Panc1 (cell line): ENCODE measurements at regions not wholly inside any gene's neighbourhood (a gene's known extent, or its start where the extent isn't known, plus 50 kb on each side); places are given as distances from the start of the nearest gene placed in this dataset.

Source experiments
- ATAC-seq: fragments of 200-7000 bp; cut with Tn5 transposase; 2 replicates; pipeline ENCODE4 v1.9.1; 2020; ENCODE audit warnings: mild to moderate bottlenecking, moderate library complexity
- BruUV-seq: library from RNA; stranded (reverse); fragments of 400-500 nt; replicated peaks from 2 replicates; lab custom pipeline; 2021; lab: Mats Ljungman, UMichigan
- CTCF ChIA-PET: fragments of 300-600 bp; sonication (Branson Sonifier 250); formaldehyde crosslinking; loops from one replicate; lab custom pipeline; 2022; ENCODE audit warnings: antibody characterized with exemption; lab: Charles Lee
- POLR2A ChIA-PET: fragments of 300-600 bp; sonication (Branson Sonifier 250); formaldehyde crosslinking; loops from one replicate; lab custom pipeline; 2022; ENCODE audit warnings: antibody characterized with exemption; lab: Charles Lee
- DNase-seq: peaks from one replicate; pipeline ENCODE4 v3.0.0-alpha.2; 2010; ENCODE audit warnings: low read depth, low spot score
- H3K27ac ChIP-seq: 2 replicates; pipeline ENCODE4 v1.5.1; 2011; ENCODE audit warnings: mild to moderate bottlenecking, low read length, inconsistent platforms
- H3K27me3 ChIP-seq: fragments of 200-500 bp; sonication (Bioruptor generic); 2 replicates; pipeline ENCODE4 v1.6.0; 2014; ENCODE audit warnings: low read length, inconsistent platforms; ENCODE audit not compliant: control insufficient read depth, insufficient read depth
- H3K36me3 ChIP-seq: fragments of 200-500 bp; sonication (Bioruptor generic); 2 replicates; pipeline ENCODE4 v1.5.1; 2014; ENCODE audit warnings: inconsistent platforms, mild to moderate bottlenecking, low read length, moderate library complexity; ENCODE audit not compliant: control insufficient read depth, insufficient read depth
- H3K4me1 ChIP-seq: 2 replicates; pipeline ENCODE4 v1.5.1; 2011; ENCODE audit warnings: inconsistent platforms, mild to moderate bottlenecking, low read length, moderate library complexity; ENCODE audit not compliant: control insufficient read depth, insufficient read depth
- H3K4me3 ChIP-seq, 2 experiments: 2 replicates each; pipeline ENCODE4 v1.5.1; 2011 to 2012; ENCODE audit warnings: low read depth in 2 of 2, low read length in 2 of 2, mild to moderate bottlenecking in 2 of 2, inconsistent platforms in 1 of 2, moderate library complexity in 1 of 2
- H3K9me3 ChIP-seq: fragments of 200-500 bp; sonication (Bioruptor generic); 2 replicates; pipeline ENCODE4 v1.5.1; 2014; ENCODE audit warnings: low read depth, mild to moderate bottlenecking, inconsistent platforms, low read length, moderate library complexity; ENCODE audit not compliant: control insufficient read depth, insufficient read depth
- POLR2AphosphoS5 ChIP-seq: IDR thresholded peaks from 2 replicates; pipeline ENCODE4 v1.6.1; 2012; ENCODE audit warnings: mild to moderate bottlenecking, low read depth, low read length, moderate library complexity
- REST ChIP-seq, 2 experiments: IDR thresholded peaks; 2 replicates each; pipeline ENCODE4 v1.6.1; 2011 to 2012; ENCODE audit warnings: low read depth in 2 of 2, control low read depth in 1 of 2, low read length in 1 of 2, mild to moderate bottlenecking in 1 of 2, moderate library complexity in 1 of 2; ENCODE audit not compliant: insufficient read depth in 1 of 2
- SIN3A ChIP-seq: IDR thresholded peaks from 2 replicates; pipeline ENCODE4 v1.6.1; 2012; ENCODE audit warnings: low read depth, mild to moderate bottlenecking, low read length, moderate library complexity, borderline replicate concordance; ENCODE audit not compliant: insufficient read depth
- TCF7L2 ChIP-seq: IDR thresholded peaks from 2 replicates; pipeline ENCODE4 v1.6.1; 2011; ENCODE audit warnings: mild to moderate bottlenecking, low read depth, low read length, inconsistent platforms
- in situ Hi-C: cut with HindIII; loops from 2 replicates; pipeline ENCODE4 v1.10.0; 2016; ENCODE audit warnings: low sequenced_read_pairs, low pct_unique_long_range_greater_than_20kb
- intact Hi-C: fragments of 100-400 bp; cut with micrococcal nuclease; formaldehyde crosslinking; loops from one replicate; pipeline ENCODE4 v1.10.0; 2022; ENCODE audit not compliant: unreplicated experiment
- TF ChIP-seq, protein P1 (sequence below): fragments of 450-650 bp; IDR thresholded peaks from 2 replicates; pipeline ENCODE4 v1.5.1; 2017; ENCODE audit warnings: mild to moderate bottlenecking

GRCh38 chr5:11981986-11982385 is 77.7 kb upstream of the CTNND2 start:
- no peak for TF ChIP-seq REST (IDR thresholded peaks at IDR 0.05; ENCODE audit: insufficient read depth in 1 of 2, low read depth in 2 of 2, low read length in 1 of 2)
- TF ChIP-seq, protein P1, sequence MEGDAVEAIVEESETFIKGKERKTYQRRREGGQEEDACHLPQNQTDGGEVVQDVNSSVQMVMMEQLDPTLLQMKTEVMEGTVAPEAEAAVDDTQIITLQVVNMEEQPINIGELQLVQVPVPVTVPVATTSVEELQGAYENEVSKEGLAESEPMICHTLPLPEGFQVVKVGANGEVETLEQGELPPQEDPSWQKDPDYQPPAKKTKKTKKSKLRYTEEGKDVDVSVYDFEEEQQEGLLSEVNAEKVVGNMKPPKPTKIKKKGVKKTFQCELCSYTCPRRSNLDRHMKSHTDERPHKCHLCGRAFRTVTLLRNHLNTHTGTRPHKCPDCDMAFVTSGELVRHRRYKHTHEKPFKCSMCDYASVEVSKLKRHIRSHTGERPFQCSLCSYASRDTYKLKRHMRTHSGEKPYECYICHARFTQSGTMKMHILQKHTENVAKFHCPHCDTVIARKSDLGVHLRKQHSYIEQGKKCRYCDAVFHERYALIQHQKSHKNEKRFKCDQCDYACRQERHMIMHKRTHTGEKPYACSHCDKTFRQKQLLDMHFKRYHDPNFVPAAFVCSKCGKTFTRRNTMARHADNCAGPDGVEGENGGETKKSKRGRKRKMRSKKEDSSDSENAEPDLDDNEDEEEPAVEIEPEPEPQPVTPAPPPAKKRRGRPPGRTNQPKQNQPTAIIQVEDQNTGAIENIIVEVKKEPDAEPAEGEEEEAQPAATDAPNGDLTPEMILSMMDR, result no peak
- TF ChIP-seq TCF7L2, result no peak
- TF ChIP-seq POLR2AphosphoS5, result no peak
- no peak for TF ChIP-seq SIN3A
- Histone ChIP-seq H3K4me1 (no peaks in the 10 kb centered on the region), H3K36me3 (no peaks in the 10 kb centered on the region), H3K4me3 (no peak overlapping the region), H3K9me3 (no peaks in the 10 kb centered on the region), H3K27me3 (no peaks in the 10 kb centered on the region), H3K27ac (no peak overlapping the region)
- no TSS peak for BruUV-seq
- ChIA-PET POLR2A (no interaction called here), CTCF (no interaction called here)
- no peak for ATAC-seq
- intact Hi-C loops (no loop called here), in situ Hi-C loops (no loop called here)
- DNase-seq, result no peak

GRCh38 chr5:11977904-11978303 is 73.7 kb upstream of the CTNND2 start:
- ChIA-PET POLR2A (no interaction called here), CTCF (no interaction called here)
- no TSS peak for BruUV-seq
- no peak for DNase-seq
- Histone ChIP-seq H3K27me3 (no peaks in the 10 kb centered on the region), H3K36me3 (no peaks in the 10 kb centered on the region), H3K4me3 (no peak overlapping the region), H3K4me1 (no peaks in the 10 kb centered on the region), H3K9me3 (no peaks in the 10 kb centered on the region), H3K27ac (no peak overlapping the region)
- intact Hi-C loops (no loop called here), in situ Hi-C loops (no loop called here)
- ATAC-seq, result no peak
- TF ChIP-seq REST (IDR thresholded peaks at IDR 0.05; ENCODE audit: insufficient read depth in 1 of 2, low read depth in 2 of 2, low read length in 1 of 2) (no peak), SIN3A (no peak), TCF7L2 (no peak), POLR2AphosphoS5 (no peak)
- TF ChIP-seq, protein P1, result no peak
